ENCODE measurements at regions not wholly inside any gene's neighbourhood (a gene's known extent, or its start where the extent isn't known, plus 50 kb on each side); places are given as distances from the start of the nearest gene placed in this dataset.
"Not testable (repeated sequence)": the region's sequence is repeated elsewhere in the genome, so short reads cannot be mapped to it uniquely, and the experiment has no call there.

- no peak for DNase-seq (ENCODE audit: low read depth in 4 of 4, low spot score in 3 of 4)
Measured at GRCh38 chr13:33340631-33341030, 55.1 kb upstream of the STARD13 start.

GRCh38 chr13:33341861-33342452, 56.4 kb upstream of the STARD13 start:
- no peak for DNase-seq (ENCODE audit: low read depth in 4 of 4, low spot score in 3 of 4)

GRCh38 chr13:33345842-33346241, 60.3 kb upstream of the STARD13 start:
- no peak for DNase-seq (ENCODE audit: low read depth in 4 of 4, low spot score in 3 of 4)

GRCh38 chr13:33347861-33348260, 62.3 kb upstream of the STARD13 start:
- DNase-seq (ENCODE audit: low read depth in 4 of 4, low spot score in 3 of 4) = no peak

- DNase-seq (ENCODE audit: low read depth in 4 of 4, low spot score in 3 of 4) = no peak
Measured at GRCh38 chr13:33348366-33348765, 62.8 kb upstream of the STARD13 start.

- no peak for DNase-seq (ENCODE audit: low read depth in 4 of 4, low spot score in 3 of 4)
Measured at GRCh38 chr13:33349288-33349985, 63.9 kb upstream of the STARD13 start.

GRCh38 chr13:33349986-33350826, 64.7 kb upstream of the STARD13 start:
- DNase-seq (ENCODE audit: low read depth in 4 of 4, low spot score in 3 of 4) = peak in 1 of 4 donors; percentile 41

- DNase-seq (ENCODE audit: low read depth in 4 of 4, low spot score in 3 of 4) = no peak
Measured at GRCh38 chr13:33351319-33351718, 65.8 kb upstream of the STARD13 start.

GRCh38 chr13:33352041-33352440, 66.5 kb upstream of the STARD13 start:
- no peak for DNase-seq (ENCODE audit: low read depth in 4 of 4, low spot score in 3 of 4)

GRCh38 chr13:33352526-33352925, 67.0 kb upstream of the STARD13 start:
- DNase-seq (ENCODE audit: low read depth in 4 of 4, low spot score in 3 of 4) = no peak

- no peak for DNase-seq (ENCODE audit: low read depth in 4 of 4, low spot score in 3 of 4)
Measured at GRCh38 chr13:33353210-33353609, 67.7 kb upstream of the STARD13 start.

- DNase-seq (ENCODE audit: low read depth in 4 of 4, low spot score in 3 of 4) = no peak
Measured at GRCh38 chr13:33353646-33354045, 68.1 kb upstream of the STARD13 start.

GRCh38 chr13:33355201-33355895, 69.8 kb upstream of the STARD13 start:
- no peak for DNase-seq (ENCODE audit: low read depth in 4 of 4, low spot score in 3 of 4)

- not testable (repeated sequence) for DNase-seq (ENCODE audit: low read depth in 4 of 4, low spot score in 3 of 4)
Measured at GRCh38 chr13:33358076-33358475, 72.5 kb upstream of the STARD13 start.

GRCh38 chr13:33362986-33363727, 77.6 kb upstream of the STARD13 start:
- no peak for DNase-seq (ENCODE audit: low read depth in 4 of 4, low spot score in 3 of 4)

- DNase-seq (ENCODE audit: low read depth in 4 of 4, low spot score in 3 of 4) = no peak
Measured at GRCh38 chr13:33364192-33364591, 78.6 kb upstream of the STARD13 start.

- DNase-seq (ENCODE audit: low read depth in 4 of 4, low spot score in 3 of 4) = no peak
Measured at GRCh38 chr13:33366469-33367062, 81.0 kb upstream of the STARD13 start.

- DNase-seq (ENCODE audit: low read depth in 4 of 4, low spot score in 3 of 4) = no peak
Measured at GRCh38 chr13:33367171-33367895, 81.8 kb upstream of the STARD13 start.

GRCh38 chr13:33367926-33368325, 82.4 kb upstream of the STARD13 start:
- no peak for DNase-seq (ENCODE audit: low read depth in 4 of 4, low spot score in 3 of 4)
